Progenitor cell of endocrine pancreas (in vitro differentiated cells): ENCODE measurements at regions not wholly inside any gene's neighbourhood (a gene's known extent, or its start where the extent isn't known, plus 50 kb on each side); places are given as distances from the start of the nearest gene placed in this dataset.

ENCODE experiments used
- DNase-seq: peaks from one replicate; pipeline ENCODE4 v3.0.0; 2021; ENCODE audit warnings: low spot score; ENCODE audit not compliant: unreplicated experiment
- H3K27ac Mint-ChIP-seq: 2 replicates; pipeline ENCODE4 v1.8.0; 2021; ENCODE audit warnings: mild to moderate bottlenecking, moderate library complexity, mixed read lengths
- H3K27me3 Mint-ChIP-seq: 2 replicates; pipeline ENCODE4 v1.8.0; 2021; ENCODE audit warnings: mixed read lengths
- H3K36me3 Mint-ChIP-seq: 2 replicates; pipeline ENCODE4 v1.8.0; 2022; ENCODE audit warnings: mixed read lengths; ENCODE audit not compliant: insufficient read depth
- H3K4me1 Mint-ChIP-seq: 2 replicates; pipeline ENCODE4 v1.8.0; 2021; ENCODE audit warnings: low read depth, mixed read lengths
- H3K4me3 Mint-ChIP-seq: 2 replicates; pipeline ENCODE4 v1.8.0; 2021; ENCODE audit warnings: low read depth, mild to moderate bottlenecking, moderate library complexity, mixed read lengths
- H3K9me3 Mint-ChIP-seq: 2 replicates; pipeline ENCODE4 v1.8.0; 2021; ENCODE audit warnings: low read depth, mixed read lengths
- TF ChIP-seq, protein P1 (sequence below): fragments of 200-600 bp; sonication (generic); IDR thresholded peaks from one replicate; pipeline ENCODE4 v1.5.0; 2021; ENCODE audit warnings: antibody characterized with exemption, mild to moderate bottlenecking; ENCODE audit not compliant: unreplicated experiment

DNA sequence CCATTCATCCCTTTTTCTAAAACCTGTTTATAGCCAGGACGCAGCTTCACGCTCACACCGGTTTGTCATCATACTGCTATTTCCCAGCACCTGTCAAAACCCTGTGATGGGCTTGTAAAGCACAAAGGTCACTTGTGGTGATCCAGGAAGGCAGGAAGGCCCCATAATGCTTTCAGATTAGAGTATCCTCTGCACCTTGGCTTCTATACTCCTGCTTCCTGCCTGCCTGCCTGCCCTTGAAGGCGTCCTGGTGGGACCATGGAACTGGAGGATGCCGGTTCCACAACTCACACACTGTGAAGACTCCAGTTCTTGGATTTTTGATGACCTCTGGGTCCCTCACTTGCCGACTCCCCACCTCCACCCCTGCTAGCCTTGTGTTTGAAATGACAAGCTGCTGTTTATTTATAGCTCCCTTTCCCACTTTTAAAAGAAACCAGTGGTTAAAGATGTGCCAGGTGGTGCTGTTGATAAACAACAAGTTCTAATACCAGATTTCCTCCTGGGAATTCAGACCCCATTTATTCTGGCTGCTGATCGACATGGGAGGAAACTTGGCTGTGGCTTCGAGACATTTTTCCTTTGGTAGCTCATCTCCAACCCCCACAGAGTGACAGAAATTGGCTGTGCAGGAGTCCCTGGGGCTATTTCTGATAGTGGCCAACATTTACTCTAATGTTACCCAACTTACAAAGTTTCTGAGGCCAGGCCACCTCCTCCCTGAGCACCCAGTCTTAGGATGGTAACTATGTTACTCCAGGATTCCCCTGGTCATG is 211.5 kb downstream of the KDR start:
- Mint-ChIP-seq H3K4me1 (no peaks in the 10 kb centered on the region), H3K9me3 (no peaks in the 10 kb centered on the region), H3K36me3 (no peaks in the 10 kb centered on the region), H3K27me3 (no peaks in the 10 kb centered on the region), H3K4me3 (no peak overlapping the region), H3K27ac (no peak overlapping the region)
- no peak for DNase-seq
- TF ChIP-seq, protein P1, sequence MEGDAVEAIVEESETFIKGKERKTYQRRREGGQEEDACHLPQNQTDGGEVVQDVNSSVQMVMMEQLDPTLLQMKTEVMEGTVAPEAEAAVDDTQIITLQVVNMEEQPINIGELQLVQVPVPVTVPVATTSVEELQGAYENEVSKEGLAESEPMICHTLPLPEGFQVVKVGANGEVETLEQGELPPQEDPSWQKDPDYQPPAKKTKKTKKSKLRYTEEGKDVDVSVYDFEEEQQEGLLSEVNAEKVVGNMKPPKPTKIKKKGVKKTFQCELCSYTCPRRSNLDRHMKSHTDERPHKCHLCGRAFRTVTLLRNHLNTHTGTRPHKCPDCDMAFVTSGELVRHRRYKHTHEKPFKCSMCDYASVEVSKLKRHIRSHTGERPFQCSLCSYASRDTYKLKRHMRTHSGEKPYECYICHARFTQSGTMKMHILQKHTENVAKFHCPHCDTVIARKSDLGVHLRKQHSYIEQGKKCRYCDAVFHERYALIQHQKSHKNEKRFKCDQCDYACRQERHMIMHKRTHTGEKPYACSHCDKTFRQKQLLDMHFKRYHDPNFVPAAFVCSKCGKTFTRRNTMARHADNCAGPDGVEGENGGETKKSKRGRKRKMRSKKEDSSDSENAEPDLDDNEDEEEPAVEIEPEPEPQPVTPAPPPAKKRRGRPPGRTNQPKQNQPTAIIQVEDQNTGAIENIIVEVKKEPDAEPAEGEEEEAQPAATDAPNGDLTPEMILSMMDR = no peak

DNA sequence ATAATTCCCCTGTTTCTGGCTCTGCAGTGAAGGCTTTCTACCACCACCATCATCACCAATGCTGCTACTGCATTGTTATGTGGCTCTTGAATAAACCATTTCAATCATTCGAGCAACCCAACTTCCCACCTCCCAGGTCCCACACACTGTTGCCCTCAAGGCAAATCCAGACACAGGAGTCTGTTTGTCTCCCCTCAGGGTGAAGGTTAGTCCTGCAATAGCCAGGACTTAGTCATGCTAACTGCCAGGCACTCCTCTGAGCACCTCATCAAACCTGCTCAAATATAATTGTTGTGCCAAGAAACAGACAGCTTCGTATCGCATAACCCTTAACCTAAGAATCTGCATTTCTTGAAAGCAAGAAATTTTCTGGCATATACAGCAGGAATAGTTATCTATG is 213.2 kb downstream of the KDR start:
- no peak for DNase-seq
- Mint-ChIP-seq H3K36me3 (no peaks in the 10 kb centered on the region), H3K27ac (no peak overlapping the region), H3K4me3 (no peak overlapping the region), H3K27me3 (no peaks in the 10 kb centered on the region), H3K9me3 (peaks cover 5% of the 10 kb centered on the region), H3K4me1 (no peaks in the 10 kb centered on the region)
- TF ChIP-seq, protein P1 = no peak

DNA sequence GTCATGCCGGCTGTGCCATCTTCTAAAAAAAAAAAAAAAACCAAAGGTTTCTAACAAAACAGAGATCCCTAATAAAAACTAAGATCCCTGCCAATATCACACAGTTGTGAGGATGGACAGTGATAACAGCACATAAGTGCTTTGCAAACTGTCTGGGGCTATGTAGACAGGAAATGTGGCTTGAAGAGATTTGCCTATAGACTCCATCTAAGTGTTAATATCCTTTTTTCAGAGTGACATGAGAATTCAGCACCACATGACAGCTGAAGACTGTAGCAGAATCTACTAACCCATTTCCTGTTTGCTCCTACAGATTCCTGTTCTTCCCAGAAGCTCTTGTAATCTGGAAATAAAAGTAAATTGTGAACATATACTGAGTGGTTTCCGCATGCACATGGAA is 215.4 kb downstream of the KDR start:
- no peaks in the 10 kb centered on the region for H3K27me3 Mint-ChIP-seq
- DNase-seq = no peak
- no peak overlapping the region for H3K27ac Mint-ChIP-seq
- H3K4me3 Mint-ChIP-seq = no peak overlapping the region
- H3K9me3 Mint-ChIP-seq = peaks cover 10% of the 10 kb centered on the region
- H3K4me1 Mint-ChIP-seq = no peaks in the 10 kb centered on the region
- peaks cover 2% of the 10 kb centered on the region for H3K36me3 Mint-ChIP-seq
- TF ChIP-seq, protein P1 = no peak

DNA sequence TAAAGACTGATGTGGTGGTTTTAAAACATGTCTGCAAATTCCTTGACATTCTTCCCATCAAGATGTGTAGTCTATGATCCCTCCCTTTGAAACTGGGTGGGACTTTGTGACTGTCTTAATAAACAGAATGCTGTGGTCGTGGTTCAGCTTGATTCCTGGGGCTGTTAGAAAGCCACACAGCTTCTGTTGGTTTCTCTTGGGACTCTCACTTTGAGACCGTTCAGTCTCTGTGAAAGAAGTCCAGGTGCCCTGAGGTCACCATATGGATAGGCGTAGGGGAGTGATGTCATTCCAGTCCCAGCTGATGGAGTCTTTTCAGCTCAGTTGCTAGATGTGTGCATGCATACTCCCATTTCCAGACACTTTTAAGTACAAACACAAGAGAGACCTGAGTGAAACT is 216.6 kb downstream of the KDR start:
- TF ChIP-seq, protein P1 = no peak
- Mint-ChIP-seq H3K4me3 (no peak overlapping the region), H3K36me3 (peaks cover 2% of the 10 kb centered on the region), H3K9me3 (peaks cover 10% of the 10 kb centered on the region), H3K27ac (no peak overlapping the region), H3K27me3 (no peaks in the 10 kb centered on the region), H3K4me1 (no peaks in the 10 kb centered on the region)
- no peak for DNase-seq

DNA sequence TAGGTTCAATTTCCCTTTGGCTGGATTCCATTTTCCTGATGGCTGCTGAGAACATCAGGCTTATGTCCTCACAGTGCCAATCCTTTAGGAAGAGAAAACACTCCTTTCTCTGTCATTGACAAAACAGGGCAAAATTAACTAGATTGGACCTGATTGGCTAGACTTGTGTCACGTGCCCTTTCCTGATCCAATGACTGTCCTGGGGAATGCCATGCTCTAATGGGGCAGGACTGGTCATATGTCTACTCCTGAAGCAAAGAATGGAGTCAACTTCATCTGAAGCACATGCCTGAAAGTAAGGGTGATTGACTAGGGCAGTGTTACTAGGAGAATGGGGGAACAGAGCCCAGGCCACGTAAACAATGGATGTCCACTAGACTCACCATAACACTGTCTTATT is 220.4 kb downstream of the KDR start:
- DNase-seq = no peak
- H3K36me3 Mint-ChIP-seq = peaks cover 2% of the 10 kb centered on the region
- TF ChIP-seq, protein P1 = no peak
- no peaks in the 10 kb centered on the region for H3K27me3 Mint-ChIP-seq
- H3K4me1 Mint-ChIP-seq = no peaks in the 10 kb centered on the region
- H3K9me3 Mint-ChIP-seq = peaks cover 10% of the 10 kb centered on the region
- no peak overlapping the region for H3K27ac Mint-ChIP-seq
- no peak overlapping the region for H3K4me3 Mint-ChIP-seq
